NCI-H526 (cell line): ENCODE measurements at regions not wholly inside any gene's neighbourhood (a gene's known extent, or its start where the extent isn't known, plus 50 kb on each side); places are given as distances from the start of the nearest gene placed in this dataset.

Source experiments
- DNase-seq, 2 experiments: peaks; one replicate each; lab custom pipeline; 2025; lab: John Stamatoyannopoulos, UW

GRCh38 chr6:85396159-85396808 lies 53.6 kb upstream of the NT5E start:
- DNase-seq, result no peak

GRCh38 chr6:85395746-85396145 lies 54.1 kb upstream of the NT5E start:
- no peak for DNase-seq

- no peak for DNase-seq
These were observed 54.9 kb upstream of the NT5E start for GRCh38 chr6:85394853-85395538.

GRCh38 chr6:85394199-85394598 lies 55.7 kb upstream of the NT5E start:
- no peak for DNase-seq

- no peak for DNase-seq
These were observed 57.5 kb upstream of the NT5E start for GRCh38 chr6:85392379-85392778.

- no peak for DNase-seq
These were observed 59.1 kb upstream of the NT5E start for GRCh38 chr6:85390775-85391174.

- DNase-seq, result no peak
These were observed 59.7 kb upstream of the NT5E start for GRCh38 chr6:85390105-85390728.

- no peak for DNase-seq
These were observed 60.6 kb upstream of the NT5E start for GRCh38 chr6:85389151-85389797.

GRCh38 chr6:85388531-85388930 lies 61.4 kb upstream of the NT5E start:
- DNase-seq, result peak in 1 of 2 experiments; percentile 49

GRCh38 chr6:85385636-85386315 lies 64.1 kb upstream of the NT5E start:
- no peak for DNase-seq

GRCh38 chr6:85383042-85383441 lies 66.8 kb upstream of the NT5E start:
- DNase-seq, result no peak

- DNase-seq, result no peak
These were observed 67.3 kb upstream of the NT5E start for GRCh38 chr6:85382541-85382940.

GRCh38 chr6:85372915-85373270 lies 77.0 kb upstream of the NT5E start:
- no peak for DNase-seq

- no peak for DNase-seq
These were observed 77.5 kb upstream of the NT5E start for GRCh38 chr6:85372188-85372914.

- no peak for DNase-seq
These were observed 81.3 kb upstream of the NT5E start for GRCh38 chr6:85368631-85369030.

- DNase-seq, result no peak
These were observed 85.5 kb upstream of the NT5E start for GRCh38 chr6:85364344-85364743.

- no peak for DNase-seq
These were observed 86.0 kb upstream of the NT5E start for GRCh38 chr6:85363870-85364269.

GRCh38 chr6:85362652-85363310 lies 87.1 kb upstream of the NT5E start:
- no peak for DNase-seq

- DNase-seq, result no peak
These were observed 88.3 kb upstream of the NT5E start for GRCh38 chr6:85361643-85362014.

GRCh38 chr6:85360794-85361642 lies 88.9 kb upstream of the NT5E start:
- DNase-seq, result no peak
